Kidney (tissue), 13 donors: ENCODE measurements at regions not wholly inside any gene's neighbourhood (a gene's known extent, or its start where the extent isn't known, plus 50 kb on each side); places are given as distances from the start of the nearest gene placed in this dataset.

Source experiments
- DNase-seq, 5 donors: peaks; one replicate each; pipeline ENCODE4 v3.0.0-alpha.2; 2013 to 2020
- FAIRE-seq: peaks from 2 replicates; lab custom pipeline; 2012; peaks lifted over from hg19 to GRCh38; lab: Jason Lieb, UNC
- H3K27ac ChIP-seq, 2 donors: one replicate each; pipeline ENCODE4 v1.7.0; 2013; ENCODE audit warnings: low read depth in 2 of 2, low read length in 2 of 2, inconsistent platforms in 1 of 2
- H3K27me3 ChIP-seq: one replicate; pipeline ENCODE4 v1.7.1; 2013; ENCODE audit warnings: low read length, inconsistent platforms; ENCODE audit not compliant: control insufficient read depth, insufficient read depth
- H3K36me3 ChIP-seq, 3 donors: one replicate each; pipeline versions ENCODE4 v1.7.0 to v1.7.1; 2013; ENCODE audit warnings: low read length in 3 of 3, control low read depth in 1 of 3, inconsistent platforms in 1 of 3; ENCODE audit not compliant: insufficient read depth in 3 of 3, control insufficient read depth in 2 of 3
- H3K4me1 ChIP-seq, 3 donors: one replicate each; pipeline versions ENCODE4 v1.7.0 to v1.7.1; 2013; ENCODE audit warnings: low read length in 3 of 3, inconsistent platforms in 1 of 3, low read depth in 1 of 3; ENCODE audit not compliant: control insufficient read depth in 2 of 3, insufficient read depth in 2 of 3
- H3K4me3 ChIP-seq, 3 donors: one replicate each; pipeline versions ENCODE4 v1.7.0 to v1.8.1; 2013; ENCODE audit warnings: low read length in 3 of 3, control low read depth in 1 of 3, inconsistent platforms in 1 of 3
- H3K9ac ChIP-seq, 3 donors: one replicate each; pipeline versions ENCODE4 v1.7.0 to v1.7.1; 2013; ENCODE audit warnings: low read length in 3 of 3, control low read depth in 1 of 3, inconsistent platforms in 1 of 3
- H3K9me3 ChIP-seq, 3 donors: one replicate each; pipeline versions ENCODE4 v1.7.0 to v1.7.1; 2013; ENCODE audit warnings: low read length in 3 of 3, control low read depth in 1 of 3, inconsistent platforms in 1 of 3; ENCODE audit not compliant: control insufficient read depth in 2 of 3, insufficient read depth in 1 of 3
- CTCF ChIP-seq: IDR thresholded peaks from 3 replicates; pipeline ENCODE4 v1.5.1; 2012; ENCODE audit warnings: mild to moderate bottlenecking, moderate library complexity, borderline replicate concordance; ENCODE audit not compliant: insufficient read depth; ENCODE audit errors: extremely low read depth
- intact Hi-C: fragments of 100-400 bp; cut with DNase I; formaldehyde crosslinking; loops from one replicate; pipeline ENCODE4 v1.11.1; 2022
- donor health status: control.
- donor health status: control.
- donor health status: control.
- donor health status: control.
- donor health status: control.
- donor health status: DM: yes; HTN: yes; CAD: no.
- donor health status: Normal renal cell carcinoma (clear cell type).

- no peak overlapping the region for H3K27ac ChIP-seq
- no peak for TF ChIP-seq CTCF
- no peak overlapping the region for H3K4me3 ChIP-seq
- peaks cover 0 to 2% (median 0%) of the 10 kb centered on the region in 3 donors for H3K9me3 ChIP-seq
- FAIRE-seq (no peak), DNase-seq (peak in 1 of 5 donors; percentile 38)
- H3K36me3 ChIP-seq = no peaks in the 10 kb centered on the region
- intact Hi-C loops = no loop called here
- H3K4me1 ChIP-seq = no peaks in the 10 kb centered on the region
- H3K9ac ChIP-seq = no peak overlapping the region
- no peaks in the 10 kb centered on the region for H3K27me3 ChIP-seq
Observed at GRCh38 chr10:123391275-123392028, 237.2 kb downstream of the BUB3 start.

- FAIRE-seq (no peak), DNase-seq (peak in 2 of 5 donors; percentile 22 to 52)
- Histone ChIP-seq H3K4me3 (no peak overlapping the region), H3K27me3 (no peaks in the 10 kb centered on the region), H3K36me3 (no peaks in the 10 kb centered on the region), H3K9me3 (no peaks in the 10 kb centered on the region), H3K27ac (no peak overlapping the region), H3K4me1 (no peaks in the 10 kb centered on the region), H3K9ac (no peak overlapping the region)
- TF ChIP-seq CTCF = no peak
- intact Hi-C loops = no loop called here
Observed at GRCh38 chr10:123392182-123392963, 238.2 kb downstream of the BUB3 start.

- no peaks in the 10 kb centered on the region for H3K27me3 ChIP-seq
- FAIRE-seq (no peak), DNase-seq (no peak)
- no peak overlapping the region for H3K27ac ChIP-seq
- no peak overlapping the region for H3K4me3 ChIP-seq
- intact Hi-C loops = no loop called here
- H3K9ac ChIP-seq = no peak overlapping the region
- H3K9me3 ChIP-seq = no peaks in the 10 kb centered on the region
- TF ChIP-seq CTCF = no peak
- H3K4me1 ChIP-seq = no peaks in the 10 kb centered on the region
- H3K36me3 ChIP-seq = no peaks in the 10 kb centered on the region
Observed at GRCh38 chr10:123393170-123393569, 239.0 kb downstream of the BUB3 start.
